ENCODE measurements at regions not wholly inside any gene's neighbourhood (a gene's known extent, or its start where the extent isn't known, plus 50 kb on each side); places are given as distances from the start of the nearest gene placed in this dataset.
A peak's percentile ranks its signal among the peaks of the same experiment; 100 is the strongest.

GRCh38 chr19:13557756-13558398 lies 51.6 kb upstream of the CACNA1A start:
- no peaks in the 10 kb centered on the region for H3K36me3 ChIP-seq (ENCODE audit: low read depth)
- WGBS, 2 experiments (ENCODE audit: low coverage in 1 of 2, low lambda C conversion rate in 2 of 2, missing lambda C conversion rate in 2 of 2), result 27 to 29% methylated on average over 7 of the region's 7 CpGs
- no peaks in the 10 kb centered on the region; the same call in 1 of the 2 replicates for H3K4me1 ChIP-seq (ENCODE audit: insufficient read depth)
- H3K9ac ChIP-seq, result no peak overlapping the region
- H3K27me3 ChIP-seq (replicated peaks; ENCODE audit: insufficient read depth), result peaks cover 5% of the 10 kb centered on the region
- TF ChIP-seq EZH2phosphoT487 (IDR thresholded peaks at IDR 0.05; ENCODE audit: insufficient read depth, low read depth), result no peak
- TF ChIP-seq EZH2 (IDR thresholded peaks at IDR 0.05; ENCODE audit: insufficient read depth, poor library complexity, severe bottlenecking), result no peak
- in situ Hi-C loops (cut with MboI), result no loop called here
- DNase-seq, result peak; percentile 6
- H3K9me2 ChIP-seq (ENCODE audit: insufficient read depth), result no peaks in the 10 kb centered on the region
- H3K79me2 ChIP-seq (ENCODE audit: insufficient read depth), result no peaks in the 10 kb centered on the region
- no peaks in the 10 kb centered on the region for H4K20me1 ChIP-seq (ENCODE audit: insufficient read depth)
- H3K4me2 ChIP-seq (ENCODE audit: unreplicated experiment), result no peak overlapping the region
- no peak overlapping the region for H3K4me3 ChIP-seq
- no peak overlapping the region for H2AFZ ChIP-seq
- H3F3A ChIP-seq (ENCODE audit: insufficient read depth), result no peaks in the 10 kb centered on the region
- H3K27ac ChIP-seq, result no peak overlapping the region
- no peaks in the 10 kb centered on the region for H3K9me3 ChIP-seq (ENCODE audit: low read depth)

- H3F3A ChIP-seq (ENCODE audit: insufficient read depth), result no peaks in the 10 kb centered on the region
- no peaks in the 10 kb centered on the region for H3K9me2 ChIP-seq (ENCODE audit: insufficient read depth)
- H4K20me1 ChIP-seq (ENCODE audit: insufficient read depth), result no peaks in the 10 kb centered on the region
- WGBS, 2 experiments (ENCODE audit: low coverage in 1 of 2, low lambda C conversion rate in 2 of 2, missing lambda C conversion rate in 2 of 2), result 54 to 56% methylated on average over 9 of the region's 9 CpGs
- H2AFZ ChIP-seq, result no peak overlapping the region
- no peak overlapping the region for H3K4me3 ChIP-seq
- no peaks in the 10 kb centered on the region for H3K36me3 ChIP-seq (ENCODE audit: low read depth)
- in situ Hi-C loops (cut with MboI), result no loop called here
- H3K9me3 ChIP-seq (ENCODE audit: low read depth), result no peaks in the 10 kb centered on the region
- DNase-seq, result no peak
- H3K79me2 ChIP-seq (ENCODE audit: insufficient read depth), result no peaks in the 10 kb centered on the region
- no peak overlapping the region for H3K27ac ChIP-seq
- H3K4me1 ChIP-seq (ENCODE audit: insufficient read depth), result no peaks in the 10 kb centered on the region; the same call in 1 of the 2 replicates
- H3K9ac ChIP-seq, result no peak overlapping the region
- peaks cover 5% of the 10 kb centered on the region for H3K27me3 ChIP-seq (replicated peaks; ENCODE audit: insufficient read depth)
- H3K4me2 ChIP-seq (ENCODE audit: unreplicated experiment), result no peak overlapping the region
- TF ChIP-seq EZH2 (IDR thresholded peaks at IDR 0.05; ENCODE audit: insufficient read depth, poor library complexity, severe bottlenecking), result no peak
Observed at GRCh38 chr19:13556552-13556951, 50.3 kb upstream of the CACNA1A start.
